HG02970 (cell line): ENCODE measurements at regions not wholly inside any gene's neighbourhood (a gene's known extent, or its start where the extent isn't known, plus 50 kb on each side); places are given as distances from the start of the nearest gene placed in this dataset.

Source experiments
- ATAC-seq: cut with Tn5 transposase; IDR thresholded peaks from one replicate; pipeline ENCODE4 v1.9.1; 2021; ENCODE audit warnings: mild to moderate bottlenecking, moderate library complexity, moderate number of reproducible peaks; ENCODE audit not compliant: unreplicated experiment, low FRiP score

DNA sequence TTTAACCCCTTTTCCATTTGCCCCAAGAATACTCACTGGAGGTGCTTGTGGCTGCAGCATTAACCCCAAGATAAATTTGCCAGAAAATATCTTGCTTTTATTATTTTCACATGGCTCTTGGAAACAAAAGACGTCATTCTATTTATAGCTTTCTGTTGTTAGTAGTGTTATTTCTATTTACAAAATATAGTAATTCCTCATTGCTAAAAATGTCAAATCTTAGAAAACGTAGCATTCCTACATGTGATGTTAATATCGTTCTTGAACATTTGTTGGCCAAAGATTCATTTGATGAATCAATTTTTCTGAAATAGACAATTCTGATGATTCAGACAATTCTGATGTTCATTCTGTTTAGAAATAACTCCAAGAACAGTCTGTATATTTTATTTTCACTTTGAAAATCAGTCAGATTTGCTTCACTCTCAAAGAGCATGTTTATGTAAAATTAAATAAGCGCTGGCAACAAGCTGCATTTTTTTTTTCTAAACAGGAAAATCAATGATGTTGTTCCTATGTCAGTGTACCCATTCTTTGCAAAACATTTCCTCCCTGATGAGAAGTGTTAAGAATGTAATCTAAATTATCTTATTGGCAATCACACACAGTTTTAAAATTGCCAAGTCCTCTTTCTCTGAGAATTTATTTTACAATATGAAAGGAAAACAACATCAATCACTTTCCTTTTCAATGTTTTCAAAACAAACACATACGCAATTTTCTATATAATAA lies 334.0 kb downstream of the KCTD12 start:
- no peak for ATAC-seq

- no peak for ATAC-seq
Measured at GRCh38 chr13:76542176-76542575, 344.0 kb downstream of the KCTD12 start.

DNA sequence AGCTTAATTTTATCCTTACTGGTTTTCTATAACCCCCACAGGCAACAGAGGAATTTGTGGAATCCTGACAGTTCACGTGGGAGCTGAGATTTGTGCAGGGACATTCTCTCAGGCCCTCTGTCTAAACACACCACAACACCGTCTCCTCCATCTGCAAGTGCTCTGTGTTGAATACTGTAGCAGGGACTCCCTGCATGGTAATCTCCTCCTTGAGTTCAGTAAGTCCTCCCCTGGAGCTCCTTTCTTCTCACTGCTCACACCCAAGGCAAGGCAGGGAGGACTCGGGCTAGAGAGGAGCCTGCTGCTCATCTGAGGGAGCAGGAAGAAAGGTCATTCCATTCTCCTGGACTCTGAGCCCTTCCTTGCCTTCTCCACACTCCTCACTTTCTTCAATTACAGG lies 348.2 kb downstream of the KCTD12 start:
- ATAC-seq = no peak

- ATAC-seq = no peak
Measured at GRCh38 chr13:76533251-76533650, 353.0 kb downstream of the KCTD12 start.

DNA sequence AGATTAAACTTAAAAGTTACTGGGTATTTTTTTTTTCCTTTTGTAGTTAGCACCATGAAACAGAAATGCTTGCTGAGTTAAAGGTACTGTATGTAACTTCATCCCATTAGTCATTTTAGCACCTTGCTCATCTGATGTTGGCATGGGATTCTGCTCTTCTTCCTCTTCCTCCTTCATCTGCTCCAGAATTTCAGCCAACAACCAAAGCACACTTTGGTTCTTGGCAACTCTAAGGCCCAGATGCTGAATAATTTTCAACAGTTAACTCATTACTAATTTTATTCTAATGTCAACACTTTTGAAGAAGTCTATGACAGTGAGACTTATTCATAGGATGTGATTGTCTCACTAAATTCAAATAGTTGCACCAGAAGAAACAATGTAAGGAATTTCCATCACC lies 359.2 kb downstream of the KCTD12 start:
- ATAC-seq = no peak

GRCh38 chr13:76523740-76524340 lies 362.4 kb downstream of the KCTD12 start:
- ATAC-seq = no peak

GRCh38 chr13:76522083-76522755 lies 364.0 kb downstream of the KCTD12 start:
- no peak for ATAC-seq

DNA sequence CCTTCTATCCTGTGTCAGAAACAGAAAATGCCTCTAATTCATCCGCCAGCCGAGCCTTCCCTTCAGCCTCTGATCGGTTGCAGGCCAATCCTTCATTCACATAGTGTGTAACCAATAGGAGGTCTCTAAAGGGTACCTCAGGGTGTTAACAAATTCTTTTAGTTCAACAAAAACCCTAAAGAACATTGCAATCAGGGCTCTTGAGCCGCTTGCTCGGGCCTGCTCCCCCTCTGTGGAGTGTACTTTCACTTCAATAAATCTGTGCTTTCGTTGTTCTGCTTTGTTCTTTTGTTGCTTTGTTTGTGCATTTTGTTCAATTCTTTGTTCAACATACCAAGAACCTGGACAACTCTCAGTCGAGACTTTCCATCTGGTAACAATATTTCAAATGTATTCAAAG lies 366.5 kb downstream of the KCTD12 start:
- no peak for ATAC-seq

- no peak for ATAC-seq
Measured at GRCh38 chr13:76516586-76516985, 369.6 kb downstream of the KCTD12 start.

DNA sequence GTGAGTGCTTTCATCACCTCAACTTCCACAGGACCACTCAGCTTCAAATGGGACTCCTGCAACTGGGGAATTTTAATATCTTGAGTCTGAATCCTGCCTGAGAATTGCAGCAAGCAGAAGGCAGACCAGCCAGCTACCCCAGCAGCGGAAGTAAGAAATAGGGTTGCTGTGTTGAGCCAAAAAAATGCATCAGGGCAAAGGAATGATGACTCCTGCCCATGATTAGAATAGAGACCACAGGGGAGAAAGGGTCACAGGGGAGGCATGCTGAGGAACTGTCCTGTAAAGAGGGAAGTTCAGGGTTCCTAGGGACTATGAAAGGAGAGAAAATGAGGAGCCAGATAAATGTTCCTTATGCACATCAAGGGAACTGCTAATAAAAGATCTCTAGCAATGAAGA lies 370.2 kb downstream of the KCTD12 start:
- no peak for ATAC-seq

- no peak for ATAC-seq
Measured at GRCh38 chr13:76512721-76513145, 373.5 kb downstream of the KCTD12 start.

DNA sequence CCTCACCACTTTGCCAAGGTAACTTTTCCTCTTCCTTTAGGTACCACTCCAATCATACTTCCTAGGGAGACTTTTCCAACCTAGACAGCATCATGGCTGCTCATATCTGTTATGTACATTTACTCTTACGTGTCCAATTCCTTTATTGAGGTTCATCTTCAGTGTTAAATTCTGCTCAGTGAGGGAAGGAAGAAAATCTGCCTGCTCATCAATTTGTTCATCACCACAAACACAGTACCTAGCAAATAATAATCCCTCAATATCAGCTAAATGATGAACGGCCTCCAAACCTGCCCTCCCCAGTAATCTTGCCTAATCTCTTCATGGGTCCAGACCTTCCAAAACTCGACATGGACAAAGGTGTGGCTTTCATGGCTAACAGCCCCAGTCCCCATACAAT lies 380.8 kb downstream of the KCTD12 start:
- ATAC-seq = no peak

DNA sequence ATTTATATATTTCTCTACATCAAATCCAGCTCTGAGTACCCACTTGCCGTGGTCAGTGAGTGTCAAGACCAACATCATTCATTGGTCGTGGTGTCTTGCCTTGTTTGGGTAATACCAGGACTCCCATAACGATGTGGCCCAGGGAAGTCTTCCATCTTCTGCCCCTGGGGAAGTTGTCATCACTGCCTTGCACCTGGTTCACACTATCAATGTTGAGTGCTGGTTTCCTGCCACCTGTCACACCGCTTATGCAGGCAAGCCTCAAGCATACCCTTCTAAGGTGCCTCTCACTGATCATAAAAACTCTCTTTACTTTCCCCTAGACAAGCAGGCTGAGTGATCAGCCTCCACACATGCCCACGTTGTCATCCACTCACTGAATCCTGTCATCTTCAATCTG lies 382.4 kb downstream of the KCTD12 start:
- ATAC-seq = no peak

DNA sequence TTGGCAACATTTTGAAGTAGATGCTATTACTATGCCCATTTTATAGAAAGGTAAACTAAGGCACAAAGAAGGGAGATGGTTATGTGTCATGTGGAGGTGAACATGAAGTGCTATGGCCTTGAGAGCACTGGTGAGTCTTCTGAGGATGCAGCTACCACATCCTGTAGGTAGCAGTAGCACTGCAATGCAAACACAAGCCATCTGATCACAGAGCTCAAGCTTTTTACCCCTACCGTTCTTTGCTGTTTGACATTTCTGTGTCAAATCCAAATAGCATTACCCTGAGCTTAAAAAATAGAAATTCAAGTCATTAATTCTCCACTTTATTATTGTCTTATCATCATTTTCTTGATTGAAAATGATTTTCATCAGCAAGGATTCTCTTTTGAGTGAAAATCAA lies 382.9 kb downstream of the KCTD12 start:
- no peak for ATAC-seq

- no peak for ATAC-seq
Measured at GRCh38 chr13:76500894-76501293, 385.3 kb downstream of the KCTD12 start.

GRCh38 chr13:76499891-76500290 lies 386.3 kb downstream of the KCTD12 start:
- no peak for ATAC-seq

DNA sequence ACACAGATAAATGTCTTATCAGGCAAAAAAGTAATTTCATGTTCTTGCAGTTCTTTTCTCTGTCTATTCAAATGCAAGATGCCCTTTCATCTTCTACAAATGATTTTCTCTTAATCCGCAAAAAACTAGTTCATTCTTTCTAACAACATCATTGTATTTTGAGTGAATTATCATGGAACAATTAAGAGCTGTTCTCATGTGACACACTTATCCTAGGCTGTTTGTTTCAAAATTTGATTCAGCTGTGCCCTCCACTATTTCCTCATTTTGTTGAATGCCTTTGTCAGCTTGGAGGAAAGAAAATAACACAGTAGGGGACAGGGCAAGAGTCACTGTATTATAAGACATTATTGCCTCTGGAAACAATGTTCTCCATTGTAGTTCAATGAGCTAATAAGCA lies 396.9 kb downstream of the KCTD12 start:
- ATAC-seq = no peak

GRCh38 chr13:76481738-76482137 lies 404.5 kb downstream of the KCTD12 start:
- ATAC-seq = no peak

DNA sequence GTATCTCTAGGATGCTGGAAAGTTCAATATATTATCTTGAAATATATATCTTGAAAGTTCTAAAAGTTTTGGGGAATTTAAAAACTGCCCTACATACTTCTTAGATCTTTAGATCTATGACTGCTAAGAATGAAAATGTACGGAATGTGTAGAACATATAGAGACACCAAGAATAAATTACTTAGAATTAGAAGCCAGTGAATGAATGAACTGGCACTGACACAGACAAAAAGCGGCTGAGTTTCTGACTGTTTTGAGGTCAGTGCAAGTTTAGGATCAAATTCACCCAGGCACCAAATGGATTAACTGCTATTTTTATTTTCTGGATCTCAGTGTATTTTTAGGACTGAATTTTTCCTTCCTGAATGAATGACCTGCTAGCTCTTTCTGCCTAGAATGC lies 411.2 kb downstream of the KCTD12 start:
- no peak for ATAC-seq

DNA sequence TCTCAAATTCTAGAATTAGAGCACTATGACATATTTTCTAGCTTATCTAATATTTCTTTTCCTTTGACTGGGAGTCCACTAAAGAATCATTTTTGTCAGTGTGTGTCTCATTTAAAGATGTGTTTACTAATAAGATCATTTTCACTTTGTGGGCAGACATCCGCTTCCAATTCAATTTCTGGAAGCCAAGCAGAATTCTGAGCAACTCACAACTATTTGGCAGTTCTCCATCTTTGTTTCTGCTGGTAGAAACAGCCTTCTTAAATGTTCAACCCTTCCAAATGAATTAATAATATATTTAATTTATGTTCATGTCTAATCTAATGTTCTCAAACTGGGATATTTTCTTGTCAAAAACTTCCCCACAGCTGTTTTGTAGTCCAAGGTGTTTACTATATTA lies 411.8 kb downstream of the KCTD12 start:
- ATAC-seq = no peak

GRCh38 chr13:76473552-76474134 lies 412.6 kb downstream of the KCTD12 start:
- peak; percentile 94 for ATAC-seq
